GM04503 (cell line): ENCODE measurements at regions not wholly inside any gene's neighbourhood (a gene's known extent, or its start where the extent isn't known, plus 50 kb on each side); places are given as distances from the start of the nearest gene placed in this dataset.

Experiments used
- DNase-seq: peaks from one replicate; pipeline ENCODE4 v3.0.0-alpha.2; 2012; ENCODE audit warnings: low read depth

- no peak for DNase-seq
Measured at GRCh38 chr2:39537150-39537549, 100.1 kb upstream of the MAP4K3 start.

DNA sequence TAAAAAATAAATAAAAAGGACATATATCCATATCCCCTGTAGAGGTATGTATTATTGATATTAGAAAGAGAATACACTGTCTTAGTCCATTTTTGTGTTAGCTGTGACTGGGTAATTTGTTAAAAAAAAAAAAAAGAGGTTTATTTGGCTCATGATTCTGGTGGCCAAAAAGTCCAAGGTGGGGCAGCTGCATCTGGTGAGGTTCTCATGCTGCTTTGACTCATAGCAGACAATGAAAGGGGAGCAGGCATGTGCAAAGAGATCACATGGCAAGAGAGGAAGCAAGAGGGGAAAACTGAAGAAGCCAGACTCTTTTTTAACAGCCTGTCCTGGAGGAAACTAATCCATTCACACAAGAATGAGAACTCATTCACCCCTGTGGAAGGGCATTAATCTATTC lies 101.6 kb upstream of the MAP4K3 start:
- no peak for DNase-seq

GRCh38 chr2:39540414-39540813 lies 103.3 kb upstream of the MAP4K3 start:
- no peak for DNase-seq

- DNase-seq = no peak
Measured at GRCh38 chr2:39541011-39541930, 104.2 kb upstream of the MAP4K3 start.

GRCh38 chr2:39542523-39542922 lies 105.4 kb upstream of the MAP4K3 start:
- DNase-seq = no peak

DNA sequence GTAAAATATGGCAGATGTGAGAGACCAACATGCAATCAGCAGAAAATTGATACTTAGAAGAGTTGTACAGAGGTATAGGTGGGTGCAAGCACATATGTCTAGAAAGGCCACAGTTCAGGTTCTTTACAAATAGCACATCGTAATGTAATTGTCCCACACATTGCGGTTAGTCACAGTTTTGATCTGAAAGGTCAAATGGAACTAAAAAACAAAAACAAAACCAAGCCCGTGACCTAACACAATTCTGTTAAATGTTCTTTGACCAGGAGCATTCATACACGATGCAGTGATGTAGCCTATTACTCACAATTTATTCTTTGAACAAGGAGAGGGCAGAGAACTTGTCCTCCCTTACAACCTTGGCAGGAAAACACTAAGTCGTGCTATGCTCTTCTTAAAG lies 108.9 kb upstream of the MAP4K3 start:
- DNase-seq = no peak

- no peak for DNase-seq
Measured at GRCh38 chr2:39546409-39546808, 109.3 kb upstream of the MAP4K3 start.

- DNase-seq = no peak
Measured at GRCh38 chr2:39546937-39547336, 109.9 kb upstream of the MAP4K3 start.

- DNase-seq = no peak
Measured at GRCh38 chr2:39547811-39548719, 111.0 kb upstream of the MAP4K3 start.

GRCh38 chr2:39549000-39549399 lies 111.9 kb upstream of the MAP4K3 start:
- DNase-seq = no peak

GRCh38 chr2:39549718-39550464 lies 112.8 kb upstream of the MAP4K3 start:
- DNase-seq = no peak

DNA sequence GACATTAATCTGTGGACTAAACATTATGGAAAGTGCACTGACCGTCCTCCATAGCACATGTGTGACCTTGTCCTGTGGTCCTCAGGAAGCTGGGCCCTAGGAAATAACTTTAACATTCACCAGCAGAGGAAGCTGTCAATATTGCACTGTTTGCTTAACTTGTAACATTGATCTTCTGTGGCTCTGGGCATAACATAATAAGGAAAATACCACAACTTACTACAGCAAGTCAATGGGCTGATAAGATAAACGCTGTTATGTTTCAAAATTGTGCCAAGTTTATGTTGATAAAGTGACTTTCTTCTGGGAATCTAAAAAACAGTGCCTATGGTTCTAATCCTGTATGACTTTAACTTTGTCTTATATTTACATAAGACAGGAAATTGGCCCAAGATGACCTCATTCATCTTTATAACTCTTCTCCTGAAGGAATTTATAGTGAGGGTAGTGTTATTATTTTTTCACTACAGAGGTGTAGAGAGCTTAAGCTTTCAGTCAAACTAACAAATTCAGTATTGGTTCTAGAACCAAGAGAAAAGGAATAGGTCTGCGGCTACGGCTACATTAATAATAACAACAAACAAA lies 113.7 kb upstream of the MAP4K3 start:
- DNase-seq = no peak

DNA sequence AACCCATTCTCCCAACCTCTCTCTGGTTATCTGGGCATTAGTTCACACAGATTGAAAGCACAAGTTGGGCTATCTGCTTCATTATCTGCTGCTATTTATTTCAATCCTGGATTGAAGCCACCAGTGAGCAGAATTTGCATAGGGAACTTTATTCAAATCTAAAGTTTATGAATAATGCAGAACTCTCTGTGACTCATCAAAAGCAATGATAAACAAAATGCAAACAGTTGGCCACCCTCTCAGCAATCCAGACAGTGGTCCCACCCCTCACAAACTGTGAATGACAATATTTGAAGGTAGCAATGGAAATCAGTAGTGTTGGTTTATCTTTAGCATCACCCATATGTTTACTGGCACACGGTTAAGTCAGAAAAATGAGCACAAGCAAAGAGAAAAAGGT lies 106.8 kb upstream of the TMEM178A start:
- DNase-seq = no peak

DNA sequence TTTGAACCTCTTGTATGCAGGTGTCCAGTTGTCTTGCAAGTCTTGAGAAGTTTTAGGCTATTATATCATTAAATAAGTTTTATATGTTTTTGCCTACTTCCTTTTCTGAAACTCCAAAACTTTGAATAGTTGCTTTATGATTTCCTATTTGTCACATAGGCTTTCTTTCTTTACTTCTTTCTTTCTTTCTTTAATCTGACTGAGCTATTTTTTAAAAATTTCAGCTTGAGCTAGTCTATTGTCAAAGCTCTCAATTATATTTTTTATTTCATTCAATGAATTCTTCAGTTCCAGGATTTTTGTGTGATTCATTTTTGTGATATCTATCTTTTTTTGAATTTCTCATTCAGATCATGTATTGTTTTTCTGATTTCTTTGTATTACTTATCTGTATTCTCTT lies 102.1 kb upstream of the TMEM178A start:
- no peak for DNase-seq

- no peak for DNase-seq
Measured at GRCh38 chr2:39567507-39567906, 98.2 kb upstream of the TMEM178A start.

- DNase-seq = no peak
Measured at GRCh38 chr2:39568116-39568515, 97.6 kb upstream of the TMEM178A start.

- peak; percentile 53 for DNase-seq
Measured at GRCh38 chr2:39568561-39569006, 97.1 kb upstream of the TMEM178A start.

- DNase-seq = no peak
Measured at GRCh38 chr2:39570130-39570555, 95.6 kb upstream of the TMEM178A start.

GRCh38 chr2:39570614-39571013 lies 95.1 kb upstream of the TMEM178A start:
- no peak for DNase-seq

DNA sequence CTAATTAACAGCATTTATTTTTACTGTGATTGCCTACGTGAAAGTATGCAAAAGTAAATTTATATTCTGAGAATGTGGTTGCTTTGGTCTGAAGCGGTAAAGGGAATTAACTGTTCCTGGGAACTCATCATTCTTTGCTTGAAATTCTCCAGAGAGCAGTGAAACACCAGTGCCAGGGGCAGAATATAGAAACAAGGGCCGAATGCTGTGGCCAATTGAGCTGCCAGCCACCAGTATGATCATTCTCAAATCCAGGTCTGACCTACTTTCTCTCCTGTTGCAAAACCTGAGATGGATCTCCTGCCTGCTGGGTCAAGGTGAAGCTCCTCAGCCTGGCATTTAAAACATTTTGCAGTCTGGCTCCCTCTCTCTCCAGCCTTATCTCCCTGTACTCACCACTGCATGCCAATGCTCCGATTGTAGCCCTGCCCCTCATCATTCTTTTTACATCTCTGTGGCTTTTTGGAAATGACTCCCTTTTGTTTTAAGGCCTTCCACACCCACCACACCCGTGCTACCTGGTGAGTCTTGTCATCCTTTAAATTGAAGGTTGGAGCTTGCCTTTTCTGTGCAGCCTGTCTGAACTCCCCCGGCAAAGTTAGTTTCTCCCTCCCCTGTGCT lies 94.5 kb upstream of the TMEM178A start:
- DNase-seq = no peak

GRCh38 chr2:39573276-39573675 lies 92.4 kb upstream of the TMEM178A start:
- DNase-seq = no peak
